Heart left ventricle (tissue), 13 donors: ENCODE measurements at regions not wholly inside any gene's neighbourhood (a gene's known extent, or its start where the extent isn't known, plus 50 kb on each side); places are given as distances from the start of the nearest gene placed in this dataset.
"Not testable (repeated sequence)": the region's sequence is repeated elsewhere in the genome, so short reads cannot be mapped to it uniquely, and the experiment has no call there.

ENCODE experiments used
- POLR2A ChIP-seq, 2 donors: fragments of 450-650 bp; IDR thresholded peaks; one replicate each; pipeline ENCODE4 v1.6.1; 2017; ENCODE audit warnings: antibody characterized with exemption in 2 of 2, mild to moderate bottlenecking in 2 of 2, moderate library complexity in 2 of 2
- TF ChIP-seq, protein P1 (sequence below), 12 donors: fragments of 200-600 bp; sonication (generic) in 4 of 12; IDR thresholded peaks; one replicate each; pipeline versions ENCODE4 v1.5.0 to v1.8.0; 2018 to 2022; ENCODE audit warnings: antibody characterized with exemption in 12 of 12, mild to moderate bottlenecking in 5 of 12
- donor health status: ischemic (EF 13 %, LVEDD 7.1; RV severe dilation, severe dysfunction).
- donor health status: DM: no; HTN: yes; CAD: no.
- donor health status: DM: no; HTN: no; CAD: no.
- donor health status: ischemic (EF 25% LVEDD 6.9; RV normal size, moderate dysfunction).
- donor health status: ischemic (EF 25% LVEDD 5.7; RV mildly dilated, moderate dysfunction).
- donor health status: ischemic (EF 35%, LVEDD 5.7; RV mildly dilated, moderate dysfunction).
- donor health status: nonischemic (EF 11% LVEDD 7.7; RV severe dilation, severe dysfunction).
- donor health status: DM: yes; HTN: yes; CAD: no.
- donor health status: PGD.
- donor health status: ischemic (EF 29% LVEDD 5.4; RV normal size, mild dysfunction).
- donor health status: nonischemic (EF 23%, LVEDD 6.1; RV moderate dilation, normal function).

DNA sequence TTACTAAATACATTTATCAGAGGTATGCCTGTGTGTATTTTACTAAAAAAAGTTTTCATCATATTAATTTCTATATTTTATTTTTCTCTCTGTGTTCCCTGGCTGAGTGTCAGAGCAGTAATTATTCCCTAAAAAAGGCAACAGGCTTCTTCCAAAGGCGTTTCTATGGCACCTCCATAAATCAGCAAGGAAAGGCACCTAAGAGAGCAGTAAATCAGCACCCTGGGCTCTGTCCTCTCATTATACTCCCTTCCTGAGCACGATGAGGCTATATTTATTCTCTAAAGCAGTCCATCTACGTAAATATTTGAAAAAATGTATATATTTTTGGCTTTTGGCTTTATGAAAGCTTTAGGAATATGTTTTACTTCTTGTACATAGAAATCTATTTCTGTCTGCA, 1408.6 kb downstream of the KHDRBS2 start:
- TF ChIP-seq, protein P1, sequence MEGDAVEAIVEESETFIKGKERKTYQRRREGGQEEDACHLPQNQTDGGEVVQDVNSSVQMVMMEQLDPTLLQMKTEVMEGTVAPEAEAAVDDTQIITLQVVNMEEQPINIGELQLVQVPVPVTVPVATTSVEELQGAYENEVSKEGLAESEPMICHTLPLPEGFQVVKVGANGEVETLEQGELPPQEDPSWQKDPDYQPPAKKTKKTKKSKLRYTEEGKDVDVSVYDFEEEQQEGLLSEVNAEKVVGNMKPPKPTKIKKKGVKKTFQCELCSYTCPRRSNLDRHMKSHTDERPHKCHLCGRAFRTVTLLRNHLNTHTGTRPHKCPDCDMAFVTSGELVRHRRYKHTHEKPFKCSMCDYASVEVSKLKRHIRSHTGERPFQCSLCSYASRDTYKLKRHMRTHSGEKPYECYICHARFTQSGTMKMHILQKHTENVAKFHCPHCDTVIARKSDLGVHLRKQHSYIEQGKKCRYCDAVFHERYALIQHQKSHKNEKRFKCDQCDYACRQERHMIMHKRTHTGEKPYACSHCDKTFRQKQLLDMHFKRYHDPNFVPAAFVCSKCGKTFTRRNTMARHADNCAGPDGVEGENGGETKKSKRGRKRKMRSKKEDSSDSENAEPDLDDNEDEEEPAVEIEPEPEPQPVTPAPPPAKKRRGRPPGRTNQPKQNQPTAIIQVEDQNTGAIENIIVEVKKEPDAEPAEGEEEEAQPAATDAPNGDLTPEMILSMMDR (IDR thresholded peaks at IDR 0.05), result not testable (repeated sequence)
- TF ChIP-seq POLR2A (IDR thresholded peaks at IDR 0.05), result not testable (repeated sequence)
